ENCODE measurements at regions not wholly inside any gene's neighbourhood (a gene's known extent, or its start where the extent isn't known, plus 50 kb on each side); places are given as distances from the start of the nearest gene placed in this dataset.

- no peak for FAIRE-seq
Observed at GRCh38 chr9:20199111-20199510, 410.3 kb upstream of the SLC24A2 start.

DNA sequence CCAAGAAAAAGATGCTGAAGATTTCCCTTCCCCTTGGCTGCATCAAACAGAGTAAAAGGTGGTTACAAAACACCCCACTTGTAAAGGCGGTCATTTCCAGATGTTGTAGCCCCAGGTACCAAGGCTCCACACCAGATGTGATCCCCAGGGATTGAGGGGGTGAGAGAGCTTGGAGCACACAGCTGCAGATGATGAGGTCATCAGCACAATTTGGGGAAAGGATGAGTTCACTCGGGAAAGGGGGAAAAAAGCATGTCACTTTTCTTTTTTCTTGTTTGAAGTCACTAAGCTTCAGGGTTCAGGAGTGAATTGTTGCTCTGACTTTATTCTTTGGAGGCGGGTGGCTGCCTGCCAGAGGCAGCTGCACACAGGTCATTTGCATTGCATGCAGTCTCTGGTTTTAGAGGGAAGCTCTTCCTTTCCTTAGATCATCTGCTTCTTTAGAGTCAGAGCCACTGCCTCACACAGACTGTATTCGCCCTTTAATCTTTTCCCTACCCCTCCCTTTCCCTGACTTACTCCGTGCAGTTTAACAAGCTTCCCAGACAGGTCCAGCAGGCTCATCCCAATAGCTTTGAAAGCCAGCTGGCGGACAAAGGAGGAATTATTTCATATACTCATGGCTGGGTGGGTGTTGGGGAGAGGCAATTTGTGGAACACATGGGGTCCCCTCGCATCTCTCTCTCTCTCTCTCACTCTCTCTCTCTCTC is 409.3 kb upstream of the SLC24A2 start:
- DNase-seq (ENCODE audit: insufficient read length, low spot score): no peak
- no peak for TF ChIP-seq POLR2A (IDR thresholded peaks at IDR 0.05; ENCODE audit: low read depth, low read length)
- no peak for FAIRE-seq

More at GRCh38 chr9:20199111-20199510, 410.3 kb upstream of the SLC24A2 start:
- no peak for DNase-seq (ENCODE audit: insufficient read length, low spot score)
- no peak for TF ChIP-seq POLR2A (IDR thresholded peaks at IDR 0.05; ENCODE audit: low read depth, low read length)

DNA sequence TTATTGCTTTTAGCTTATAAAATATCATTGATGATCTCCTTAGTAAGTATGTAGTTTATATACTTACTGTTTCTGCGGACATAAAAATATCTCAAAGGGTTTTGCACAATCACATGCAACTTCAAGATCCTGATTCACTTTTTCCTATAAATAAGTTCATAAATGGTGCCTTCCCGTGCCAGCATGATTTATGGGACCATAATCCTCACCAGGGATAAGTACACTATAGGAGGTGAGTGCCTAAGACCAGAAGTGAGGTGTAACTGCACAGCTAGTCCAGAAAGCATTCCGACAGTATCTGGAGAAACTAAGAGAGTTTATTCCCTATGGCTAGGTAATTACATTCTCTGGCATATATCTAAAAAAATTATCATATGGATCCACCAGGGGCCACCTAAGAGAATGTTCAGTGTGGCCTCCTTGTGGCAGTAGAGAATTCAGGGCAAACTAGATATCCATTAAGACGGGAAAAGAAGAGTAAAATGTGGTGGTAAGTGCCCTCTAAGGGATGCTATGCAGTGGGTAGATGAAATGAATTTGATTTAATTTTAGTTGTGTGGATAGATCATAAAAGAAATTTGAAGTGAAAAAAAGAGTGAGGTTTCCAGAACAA is 402.5 kb upstream of the SLC24A2 start:
- DNase-seq (ENCODE audit: insufficient read length, low spot score) (no peak), FAIRE-seq (no peak)
- no peak for TF ChIP-seq POLR2A (IDR thresholded peaks at IDR 0.05; ENCODE audit: low read depth, low read length)

- no peak for FAIRE-seq
- no peak for TF ChIP-seq POLR2A (IDR thresholded peaks at IDR 0.05; ENCODE audit: low read depth, low read length)
- DNase-seq (ENCODE audit: insufficient read length, low spot score): no peak
Observed at GRCh38 chr9:20189871-20190270, 401.0 kb upstream of the SLC24A2 start.

- no peak for TF ChIP-seq POLR2A (IDR thresholded peaks at IDR 0.05; ENCODE audit: low read depth, low read length)
- DNase-seq (ENCODE audit: insufficient read length, low spot score): no peak
- FAIRE-seq: no peak
Observed at GRCh38 chr9:20188616-20189369, 400.0 kb upstream of the SLC24A2 start.

- DNase-seq (ENCODE audit: insufficient read length, low spot score) (no peak), FAIRE-seq (no peak)
- no peak for TF ChIP-seq POLR2A (IDR thresholded peaks at IDR 0.05; ENCODE audit: low read depth, low read length)
Observed at GRCh38 chr9:20187318-20187717, 398.5 kb upstream of the SLC24A2 start.

DNA sequence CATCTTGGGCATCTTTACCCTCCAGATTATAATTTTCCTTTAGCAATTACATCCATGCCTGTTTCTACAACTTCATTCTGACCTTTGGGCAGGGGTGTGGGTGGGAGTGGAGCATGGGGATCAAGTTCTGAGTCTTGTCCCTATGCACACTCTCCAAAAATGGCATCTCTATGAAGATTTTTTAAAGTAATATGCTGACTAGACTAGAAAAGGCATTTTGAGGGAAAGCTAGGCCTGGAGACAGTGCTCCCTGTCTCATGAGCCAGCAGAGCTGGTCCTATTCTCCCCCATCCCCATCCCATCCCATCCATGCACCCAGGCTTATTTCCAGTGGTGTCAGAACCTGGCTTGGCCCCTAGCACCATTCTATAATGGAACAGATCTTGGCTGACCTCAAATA is 398.0 kb upstream of the SLC24A2 start:
- no peak for TF ChIP-seq POLR2A (IDR thresholded peaks at IDR 0.05; ENCODE audit: low read depth, low read length)
- DNase-seq (ENCODE audit: insufficient read length, low spot score) (no peak), FAIRE-seq (no peak)

GRCh38 chr9:20186231-20186630 is 397.4 kb upstream of the SLC24A2 start:
- TF ChIP-seq POLR2A (IDR thresholded peaks at IDR 0.05; ENCODE audit: low read depth, low read length): no peak
- no peak for DNase-seq (ENCODE audit: insufficient read length, low spot score)
- no peak for FAIRE-seq

- TF ChIP-seq POLR2A (IDR thresholded peaks at IDR 0.05; ENCODE audit: low read depth, low read length): no peak
- FAIRE-seq (no peak), DNase-seq (ENCODE audit: insufficient read length, low spot score) (no peak)
Observed at GRCh38 chr9:20184541-20184940, 395.7 kb upstream of the SLC24A2 start.

DNA sequence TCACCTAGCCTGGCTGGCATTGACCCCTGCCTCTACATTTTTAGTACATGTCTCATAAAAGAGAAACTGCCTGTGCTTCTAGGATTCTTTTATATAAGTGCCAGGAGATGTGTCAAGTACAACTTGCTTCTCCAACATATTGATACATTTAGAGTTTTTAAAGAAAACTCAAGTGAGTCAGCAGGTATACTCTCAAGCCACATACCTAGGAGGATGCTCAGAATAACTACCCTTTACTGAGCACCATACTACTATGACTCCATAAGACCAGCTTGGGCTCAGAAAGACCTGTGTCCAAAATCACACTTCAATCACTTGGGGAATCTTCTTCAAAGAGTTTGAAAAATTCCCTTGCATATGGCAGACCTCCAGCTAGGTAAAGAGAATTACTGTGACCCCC is 389.8 kb upstream of the SLC24A2 start:
- DNase-seq (ENCODE audit: insufficient read length, low spot score) (no peak), FAIRE-seq (no peak)
- no peak for TF ChIP-seq POLR2A (IDR thresholded peaks at IDR 0.05; ENCODE audit: low read depth, low read length)

- no peak for FAIRE-seq
- DNase-seq (ENCODE audit: insufficient read length, low spot score): no peak
- no peak for TF ChIP-seq POLR2A (IDR thresholded peaks at IDR 0.05; ENCODE audit: low read depth, low read length)
Observed at GRCh38 chr9:20178197-20178596, 389.4 kb upstream of the SLC24A2 start.

GRCh38 chr9:20170122-20170521 is 381.3 kb upstream of the SLC24A2 start:
- FAIRE-seq (no peak), DNase-seq (ENCODE audit: insufficient read length, low spot score) (no peak)
- no peak for TF ChIP-seq POLR2A (IDR thresholded peaks at IDR 0.05; ENCODE audit: low read depth, low read length)

GRCh38 chr9:20152151-20152725 is 363.4 kb upstream of the SLC24A2 start:
- no peak for FAIRE-seq
- no peak for DNase-seq (ENCODE audit: insufficient read length, low spot score)
- TF ChIP-seq POLR2A (IDR thresholded peaks at IDR 0.05; ENCODE audit: low read depth, low read length): no peak

GRCh38 chr9:20148416-20148815 is 359.6 kb upstream of the SLC24A2 start:
- TF ChIP-seq POLR2A (IDR thresholded peaks at IDR 0.05; ENCODE audit: low read depth, low read length): no peak
- DNase-seq (ENCODE audit: insufficient read length, low spot score) (no peak), FAIRE-seq (no peak)
